HEK293 (cell line): ENCODE measurements at regions not wholly inside any gene's neighbourhood (a gene's known extent, or its start where the extent isn't known, plus 50 kb on each side); places are given as distances from the start of the nearest gene placed in this dataset.

Experiments
- CTCF ChIA-PET: fragments of 350-600 bp; formaldehyde crosslinking; extraction: SDS; loops from one replicate; lab custom pipeline; 2021; ENCODE audit warnings: antibody characterized with exemption; lab: Yijun Ruan, JAX
- POLR2A ChIA-PET: fragments of 300-600 bp; formaldehyde crosslinking; extraction: SDS; loops from one replicate; lab custom pipeline; 2020; ENCODE audit warnings: antibody characterized with exemption, inconsistent platforms; lab: Yijun Ruan, JAX
- H3K27ac ChIP-seq: fragments of 200-500 bp; sonication (Bioruptor generic); 2 replicates; pipeline ENCODE4 v1.5.1; 2014; ENCODE audit warnings: low read depth, low read length, control low read depth, inconsistent platforms; ENCODE audit errors: extremely low read depth
- H3K36me3 ChIP-seq, 2 experiments: fragments of 200-500 bp in 1 of 2; sonication (Bioruptor generic) in 1 of 2; 1 replicate in 1 of 2; 2 replicates in 1 of 2; pipeline ENCODE4 v1.5.1; 2014 to 2017; ENCODE audit warnings: inconsistent platforms in 2 of 2, low read length in 2 of 2; ENCODE audit not compliant: control insufficient read depth in 2 of 2, insufficient read depth in 1 of 2
- H3K4me1 ChIP-seq: fragments of 200-500 bp; sonication (Bioruptor generic); 2 replicates; pipeline ENCODE4 v1.5.1; 2014; ENCODE audit warnings: mild to moderate bottlenecking, low read length, inconsistent platforms; ENCODE audit not compliant: control insufficient read depth, insufficient read depth
- H3K4me3 ChIP-seq: 2 replicates; pipeline ENCODE4 v1.5.1; 2011; ENCODE audit warnings: low read depth, mild to moderate bottlenecking, control low read depth, low read length, moderate library complexity
- H3K9me3 ChIP-seq: fragments of 200-500 bp; sonication (Bioruptor generic); 2 replicates; pipeline ENCODE4 v1.5.1; 2014; ENCODE audit warnings: low read depth, low read length, inconsistent platforms; ENCODE audit not compliant: control insufficient read depth, insufficient read depth
- CTCF ChIP-seq: fragments of 450-650 bp; formaldehyde crosslinking; IDR thresholded peaks from 2 replicates; pipeline ENCODE4 v1.5.1; 2016; ENCODE audit warnings: missing biosample characterization, missing genetic modification characterization
- FEZF1 ChIP-seq: fragments of 450-650 bp; formaldehyde crosslinking; IDR thresholded peaks from 2 replicates; pipeline ENCODE4 v1.5.1; 2016; ENCODE audit warnings: missing biosample characterization, missing genetic modification characterization
- RBAK ChIP-seq: fragments of 450-650 bp; formaldehyde crosslinking; IDR thresholded peaks from 2 replicates; pipeline ENCODE4 v1.5.1; 2016; ENCODE audit warnings: missing biosample characterization, missing genetic modification characterization
- SCRT1 ChIP-seq: fragments of 450-650 bp; formaldehyde crosslinking; IDR thresholded peaks from 2 replicates; pipeline ENCODE4 v1.5.1; 2016; ENCODE audit warnings: missing biosample characterization, missing genetic modification characterization, borderline replicate concordance
- ZNF112 ChIP-seq: fragments of 450-650 bp; formaldehyde crosslinking; IDR thresholded peaks from 2 replicates; pipeline ENCODE4 v1.5.0; 2017; ENCODE audit warnings: missing biosample characterization, missing genetic modification characterization
- ZNF148 ChIP-seq: fragments of 450-650 bp; formaldehyde crosslinking; IDR thresholded peaks from 2 replicates; pipeline ENCODE4 v1.5.0; 2017; ENCODE audit warnings: missing biosample characterization, missing genetic modification characterization, borderline replicate concordance
- ZNF169 ChIP-seq: fragments of 450-650 bp; formaldehyde crosslinking; IDR thresholded peaks from 2 replicates; pipeline ENCODE4 v1.5.1; 2016; ENCODE audit warnings: missing biosample characterization, missing genetic modification characterization
- ZNF24 ChIP-seq: fragments of 450-650 bp; formaldehyde crosslinking; IDR thresholded peaks from 2 replicates; pipeline ENCODE4 v1.5.1; 2016; ENCODE audit warnings: missing biosample characterization, missing genetic modification characterization
- ZNF248 ChIP-seq: fragments of 450-650 bp; formaldehyde crosslinking; IDR thresholded peaks from 2 replicates; pipeline ENCODE4 v1.5.1; 2017; ENCODE audit warnings: missing biosample characterization, missing genetic modification characterization
- ZNF280C ChIP-seq: fragments of 450-650 bp; formaldehyde crosslinking; IDR thresholded peaks from 2 replicates; pipeline ENCODE4 v1.5.1; 2016; ENCODE audit warnings: missing biosample characterization, missing genetic modification characterization
- ZNF341 ChIP-seq: fragments of 450-650 bp; formaldehyde crosslinking; IDR thresholded peaks from 2 replicates; pipeline ENCODE4; 2016; ENCODE audit warnings: low read depth, missing biosample characterization, missing genetic modification characterization
- ZNF354C ChIP-seq: fragments of 450-650 bp; formaldehyde crosslinking; IDR thresholded peaks from 2 replicates; pipeline ENCODE4 v1.5.1; 2016; ENCODE audit warnings: missing biosample characterization, missing genetic modification characterization, low read depth, borderline replicate concordance
- ZNF366 ChIP-seq: fragments of 450-650 bp; formaldehyde crosslinking; conservative IDR thresholded peaks from 2 replicates; pipeline ENCODE4 v1.5.1; 2016; ENCODE audit warnings: missing biosample characterization, missing genetic modification characterization
- ZNF423 ChIP-seq: fragments of 450-650 bp; formaldehyde crosslinking; IDR thresholded peaks from 2 replicates; pipeline ENCODE4 v1.5.1; 2016; ENCODE audit warnings: missing biosample characterization, missing genetic modification characterization
- ZNF558 ChIP-seq: fragments of 450-650 bp; formaldehyde crosslinking; IDR thresholded peaks from 2 replicates; pipeline ENCODE4 v1.5.1; 2016; ENCODE audit warnings: missing biosample characterization, missing genetic modification characterization
- TF ChIP-seq, protein P1 (sequence below): fragments of 450-650 bp; formaldehyde crosslinking; IDR thresholded peaks from 2 replicates; pipeline ENCODE4 v1.5.1; 2017; ENCODE audit warnings: missing biosample characterization, missing genetic modification characterization
- TF ChIP-seq, protein P2 (sequence below): fragments of 450-650 bp; formaldehyde crosslinking; IDR thresholded peaks from 2 replicates; pipeline ENCODE4 v1.5.1; 2016; ENCODE audit warnings: missing biosample characterization, missing genetic modification characterization
- TF ChIP-seq, protein P3 (sequence below): fragments of 450-650 bp; formaldehyde crosslinking; IDR thresholded peaks from 2 replicates; pipeline ENCODE4 v1.5.1; 2016; ENCODE audit warnings: missing biosample characterization, missing genetic modification characterization

- no peak overlapping the region for H3K27ac ChIP-seq
- CTCF ChIA-PET, result interaction anchor here (0.6 kb wide), 1 partner anchor 94 kb away, joined by 4 read pairs; no protein-coding TSS in a partner anchor
- H3K36me3 ChIP-seq, result no peaks in the 10 kb centered on the region
- no peaks in the 10 kb centered on the region for H3K4me1 ChIP-seq
- H3K4me3 ChIP-seq, result no peak overlapping the region
- POLR2A ChIA-PET, result no interaction called here
- no peak for TF ChIP-seq CTCF (tag by site-specific recombination)
- TF ChIP-seq, protein P1, sequence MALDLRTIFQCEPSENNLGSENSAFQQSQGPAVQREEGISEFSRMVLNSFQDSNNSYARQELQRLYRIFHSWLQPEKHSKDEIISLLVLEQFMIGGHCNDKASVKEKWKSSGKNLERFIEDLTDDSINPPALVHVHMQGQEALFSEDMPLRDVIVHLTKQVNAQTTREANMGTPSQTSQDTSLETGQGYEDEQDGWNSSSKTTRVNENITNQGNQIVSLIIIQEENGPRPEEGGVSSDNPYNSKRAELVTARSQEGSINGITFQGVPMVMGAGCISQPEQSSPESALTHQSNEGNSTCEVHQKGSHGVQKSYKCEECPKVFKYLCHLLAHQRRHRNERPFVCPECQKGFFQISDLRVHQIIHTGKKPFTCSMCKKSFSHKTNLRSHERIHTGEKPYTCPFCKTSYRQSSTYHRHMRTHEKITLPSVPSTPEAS (tag by site-specific recombination), result no peak
- TF ChIP-seq ZNF148, result no peak
- TF ChIP-seq FEZF1 (tag by site-specific recombination), result no peak
- no peak for TF ChIP-seq ZNF423 (tag by site-specific recombination)
- TF ChIP-seq ZNF24 (tag by site-specific recombination), result no peak
- no peak for TF ChIP-seq SCRT1 (tag by site-specific recombination)
- no peak for TF ChIP-seq ZNF558 (tag by site-specific recombination)
- TF ChIP-seq, protein P2, sequence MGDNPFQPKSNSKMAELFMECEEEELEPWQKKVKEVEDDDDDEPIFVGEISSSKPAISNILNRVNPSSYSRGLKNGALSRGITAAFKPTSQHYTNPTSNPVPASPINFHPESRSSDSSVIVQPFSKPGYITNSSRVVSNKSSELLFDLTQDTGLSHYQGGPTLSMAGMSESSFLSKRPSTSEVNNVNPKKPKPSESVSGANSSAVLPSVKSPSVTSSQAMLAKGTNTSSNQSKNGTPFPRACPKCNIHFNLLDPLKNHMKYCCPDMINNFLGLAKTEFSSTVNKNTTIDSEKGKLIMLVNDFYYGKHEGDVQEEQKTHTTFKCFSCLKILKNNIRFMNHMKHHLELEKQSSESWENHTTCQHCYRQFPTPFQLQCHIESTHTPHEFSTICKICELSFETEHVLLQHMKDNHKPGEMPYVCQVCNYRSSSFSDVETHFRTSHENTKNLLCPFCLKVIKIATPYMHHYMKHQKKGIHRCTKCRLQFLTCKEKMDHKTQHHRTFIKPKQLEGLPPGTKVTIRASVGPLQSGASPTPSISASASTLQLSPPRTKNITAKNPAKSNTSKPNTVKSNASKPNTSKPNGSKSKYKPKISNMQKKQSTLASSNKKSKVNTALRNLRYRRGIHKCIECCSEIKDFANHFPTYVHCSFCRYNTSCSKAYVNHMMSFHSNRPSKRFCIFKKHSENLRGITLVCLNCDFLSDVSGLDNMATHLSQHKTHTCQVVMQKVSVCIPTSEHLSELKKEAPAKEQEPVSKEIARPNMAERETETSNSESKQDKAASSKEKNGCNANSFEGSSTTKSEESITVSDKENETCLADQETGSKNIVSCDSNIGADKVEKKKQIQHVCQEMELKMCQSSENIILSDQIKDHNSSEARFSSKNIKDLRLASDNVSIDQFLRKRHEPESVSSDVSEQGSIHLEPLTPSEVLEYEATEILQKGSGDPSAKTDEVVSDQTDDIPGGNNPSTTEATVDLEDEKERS (tag by site-specific recombination), result no peak
- no peak for TF ChIP-seq ZNF366
- TF ChIP-seq ZNF341 (tag by site-specific recombination), result no peak
- TF ChIP-seq ZNF112 (tag by site-specific recombination), result no peak
- TF ChIP-seq ZNF248, result no peak
- TF ChIP-seq RBAK, result no peak
- TF ChIP-seq, protein P3, sequence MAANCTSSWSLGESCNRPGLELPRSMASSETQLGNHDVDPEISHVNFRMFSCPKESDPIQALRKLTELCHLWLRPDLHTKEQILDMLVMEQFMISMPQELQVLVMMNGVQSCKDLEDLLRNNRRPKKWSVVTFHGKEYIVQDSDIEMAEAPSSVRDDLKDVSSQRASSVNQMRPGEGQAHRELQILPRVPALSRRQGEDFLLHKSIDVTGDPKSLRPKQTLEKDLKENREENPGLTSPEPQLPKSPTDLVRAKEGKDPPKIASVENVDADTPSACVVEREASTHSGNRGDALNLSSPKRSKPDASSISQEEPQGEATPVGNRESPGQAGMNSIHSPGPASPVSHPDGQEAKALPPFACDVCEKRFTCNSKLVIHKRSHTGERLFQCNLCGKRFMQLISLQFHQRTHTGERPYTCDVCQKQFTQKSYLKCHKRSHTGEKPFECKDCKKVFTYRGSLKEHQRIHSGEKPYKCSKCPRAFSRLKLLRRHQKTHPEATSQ (tag by site-specific recombination), result no peak
- no peak for TF ChIP-seq ZNF280C (tag by site-specific recombination)
- no peak for TF ChIP-seq ZNF169 (tag by site-specific recombination)
- no peak for TF ChIP-seq ZNF354C (tag by site-specific recombination)
- no peaks in the 10 kb centered on the region for H3K9me3 ChIP-seq
Measured at GRCh38 chr5:63306909-63307308, 655.3 kb downstream of the HTR1A start.
